Fibroblast of lung (primary cell): ENCODE measurements at regions not wholly inside any gene's neighbourhood (a gene's known extent, or its start where the extent isn't known, plus 50 kb on each side); places are given as distances from the start of the nearest gene placed in this dataset.

ENCODE experiments used
- EZH2 ChIP-seq: IDR thresholded peaks from 2 replicates; pipeline ENCODE4 v1.5.1; 2012; ENCODE audit warnings: low read length, control low read depth, mild to moderate bottlenecking; ENCODE audit errors: missing control alignments
- TF ChIP-seq, protein P1 (sequence below), 2 donors: IDR thresholded peaks in 1 of 2; conservative IDR thresholded peaks in 1 of 2; 1 replicate in 1 of 2; 2 replicates in 1 of 2; pipeline ENCODE4 v1.5.1; 2011 to 2012; ENCODE audit warnings: low read length in 2 of 2, control low read depth in 1 of 2, inconsistent platforms in 1 of 2, low read depth in 1 of 2, mild to moderate bottlenecking in 1 of 2

- TF ChIP-seq, protein P1, sequence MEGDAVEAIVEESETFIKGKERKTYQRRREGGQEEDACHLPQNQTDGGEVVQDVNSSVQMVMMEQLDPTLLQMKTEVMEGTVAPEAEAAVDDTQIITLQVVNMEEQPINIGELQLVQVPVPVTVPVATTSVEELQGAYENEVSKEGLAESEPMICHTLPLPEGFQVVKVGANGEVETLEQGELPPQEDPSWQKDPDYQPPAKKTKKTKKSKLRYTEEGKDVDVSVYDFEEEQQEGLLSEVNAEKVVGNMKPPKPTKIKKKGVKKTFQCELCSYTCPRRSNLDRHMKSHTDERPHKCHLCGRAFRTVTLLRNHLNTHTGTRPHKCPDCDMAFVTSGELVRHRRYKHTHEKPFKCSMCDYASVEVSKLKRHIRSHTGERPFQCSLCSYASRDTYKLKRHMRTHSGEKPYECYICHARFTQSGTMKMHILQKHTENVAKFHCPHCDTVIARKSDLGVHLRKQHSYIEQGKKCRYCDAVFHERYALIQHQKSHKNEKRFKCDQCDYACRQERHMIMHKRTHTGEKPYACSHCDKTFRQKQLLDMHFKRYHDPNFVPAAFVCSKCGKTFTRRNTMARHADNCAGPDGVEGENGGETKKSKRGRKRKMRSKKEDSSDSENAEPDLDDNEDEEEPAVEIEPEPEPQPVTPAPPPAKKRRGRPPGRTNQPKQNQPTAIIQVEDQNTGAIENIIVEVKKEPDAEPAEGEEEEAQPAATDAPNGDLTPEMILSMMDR (conservative IDR thresholded peaks at IDR 0.05 in 1 of 2, IDR thresholded peaks at IDR 0.05 in 1 of 2; ENCODE audit: low read depth in 1 of 2, low read length in 2 of 2) = no peak
- no peak for TF ChIP-seq EZH2
Measured at GRCh38 chr21:39120876-39121599, 62.2 kb downstream of the PSMG1 start.
